IMR-90 (cell line): ENCODE measurements at regions not wholly inside any gene's neighbourhood (a gene's known extent, or its start where the extent isn't known, plus 50 kb on each side); places are given as distances from the start of the nearest gene placed in this dataset.

Source experiments
- ATAC-seq: fragments of 200-7000 bp; cut with Tn5 transposase; 2 replicates; pipeline ENCODE4 v1.9.1; 2020; ENCODE audit warnings: low read depth, mild to moderate bottlenecking, moderate library complexity
- BruUV-seq: library from RNA; stranded (reverse); fragments of 400-500 nt; replicated peaks from 2 replicates; lab custom pipeline; 2021; lab: Mats Ljungman, UMichigan
- CTCF ChIA-PET: fragments of 300-600 bp; formaldehyde crosslinking; extraction: SDS; loops from one replicate; lab custom pipeline; 2021; ENCODE audit warnings: antibody characterized with exemption; lab: Yijun Ruan, JAX
- POLR2A ChIA-PET: fragments of 300-600 bp; sonication (Branson Sonifier 250); formaldehyde crosslinking; loops from one replicate; lab custom pipeline; 2022; ENCODE audit warnings: antibody characterized with exemption; ENCODE audit not compliant: unreplicated experiment; lab: Charles Lee
- DNase-seq: peaks from one replicate; pipeline ENCODE4 v3.0.0; 2013
- H2AFZ ChIP-seq: replicated peaks from 2 replicates; pipeline ENCODE3; 2013; ENCODE audit warnings: low read length, mild to moderate bottlenecking; ENCODE audit not compliant: poor library complexity
- H2AK5ac ChIP-seq: 2 replicates; pipeline ENCODE4 v1.6.1; 2013; ENCODE audit warnings: low read depth, low read length, inconsistent platforms
- H2AK9ac ChIP-seq: replicated peaks from 2 replicates; pipeline ENCODE3; 2013; ENCODE audit warnings: mild to moderate bottlenecking, low read depth, low read length, moderate library complexity; ENCODE audit not compliant: poor library complexity
- H2BK120ac ChIP-seq: 2 replicates; pipeline ENCODE4 v1.6.1; 2013; ENCODE audit warnings: low read depth, low read length, inconsistent platforms
- H2BK15ac ChIP-seq: 3 replicates; pipeline ENCODE4 v1.6.1; 2013; ENCODE audit warnings: low read depth, low read length, inconsistent platforms
- H2BK20ac ChIP-seq: 2 replicates; pipeline ENCODE4 v1.6.1; 2013; ENCODE audit warnings: low read depth, mild to moderate bottlenecking, inconsistent platforms, low read length, moderate library complexity
- H2BK5ac ChIP-seq: 2 replicates; pipeline ENCODE4 v1.6.1; 2013; ENCODE audit warnings: mild to moderate bottlenecking, low read depth, low read length, inconsistent platforms; ENCODE audit not compliant: poor library complexity, severe bottlenecking
- H3K14ac ChIP-seq: replicated peaks from 2 replicates; pipeline ENCODE4 v1.6.1; 2013; ENCODE audit warnings: low read depth, low read length, inconsistent platforms
- H3K18ac ChIP-seq: 2 replicates; pipeline ENCODE4 v1.6.1; 2013; ENCODE audit warnings: low read depth, low read length, control low read depth
- H3K23ac ChIP-seq: 2 replicates; pipeline ENCODE4 v1.6.1; 2013; ENCODE audit warnings: low read depth, low read length, inconsistent platforms
- H3K27ac ChIP-seq: 2 replicates; pipeline ENCODE4 v1.5.1; 2013; ENCODE audit warnings: mild to moderate bottlenecking, control low read depth, low read length; ENCODE audit not compliant: insufficient read depth
- H3K27me3 ChIP-seq: 2 replicates; pipeline ENCODE4 v1.6.1; 2013; ENCODE audit warnings: low read length; ENCODE audit not compliant: control insufficient read depth, insufficient read depth
- H3K36me3 ChIP-seq: 2 replicates; pipeline ENCODE4 v1.6.1; 2013; ENCODE audit warnings: low read length, mixed read lengths; ENCODE audit not compliant: control insufficient read depth, insufficient read depth
- H3K4ac ChIP-seq: 2 replicates; pipeline ENCODE4 v1.6.1; 2013; ENCODE audit warnings: low read depth, low read length, inconsistent platforms
- H3K4me1 ChIP-seq: 2 replicates; pipeline ENCODE4 v1.6.1; 2013; ENCODE audit warnings: low read length, mixed read lengths; ENCODE audit not compliant: control insufficient read depth, insufficient read depth
- H3K4me2 ChIP-seq: 2 replicates; pipeline ENCODE4 v1.6.1; 2013; ENCODE audit warnings: low read depth, mild to moderate bottlenecking, control low read depth, low read length, moderate library complexity
- H3K4me3 ChIP-seq: 2 replicates; pipeline ENCODE4 v1.5.1; 2013; ENCODE audit warnings: low read depth, mild to moderate bottlenecking, control low read depth, low read length, moderate library complexity; ENCODE audit not compliant: insufficient read depth
- H3K56ac ChIP-seq: 2 replicates; pipeline ENCODE4 v1.6.1; 2013; ENCODE audit warnings: low read length, inconsistent platforms; ENCODE audit not compliant: insufficient read depth; ENCODE audit errors: extremely low read depth
- H3K79me1 ChIP-seq, 2 experiments: 2 replicates each; pipeline ENCODE4 v1.6.1; 2013; ENCODE audit warnings: low read length in 2 of 2, inconsistent platforms in 1 of 2, low read depth in 1 of 2
- H3K9ac ChIP-seq: 2 replicates; pipeline ENCODE4 v1.6.1; 2013; ENCODE audit warnings: low read depth, low read length, control low read depth
- H3K9me1 ChIP-seq: 2 replicates; pipeline ENCODE4 v1.6.1; 2013; ENCODE audit warnings: low read length, inconsistent platforms; ENCODE audit not compliant: insufficient read depth
- H3K9me3 ChIP-seq: 2 replicates; pipeline ENCODE4 v1.6.1; 2013; ENCODE audit warnings: low read length; ENCODE audit not compliant: control insufficient read depth, insufficient read depth
- H4K20me1 ChIP-seq: 2 replicates; pipeline ENCODE4 v1.6.1; 2013; ENCODE audit warnings: low read length, inconsistent platforms; ENCODE audit not compliant: insufficient read depth
- H4K5ac ChIP-seq: 2 replicates; pipeline ENCODE4 v1.6.1; 2013; ENCODE audit warnings: mild to moderate bottlenecking, low read depth, low read length, control low read depth
- H4K8ac ChIP-seq, 2 experiments: 2 replicates each; pipeline ENCODE4 v1.6.1; 2013; ENCODE audit warnings: low read depth in 2 of 2, low read length in 2 of 2, control low read depth in 1 of 2, inconsistent platforms in 1 of 2
- H4K91ac ChIP-seq: 2 replicates; pipeline ENCODE4 v1.6.1; 2013; ENCODE audit warnings: low read depth, low read length, inconsistent platforms; ENCODE audit not compliant: insufficient read depth
- CHD1 ChIP-seq: IDR thresholded peaks from 2 replicates; pipeline ENCODE4 v1.6.1; 2012; ENCODE audit warnings: low read depth, low read length, improper control_type of control experiment
- RAD21 ChIP-seq: IDR thresholded peaks from 2 replicates; pipeline ENCODE4 v1.6.1; 2012; ENCODE audit warnings: low read length, improper control_type of control experiment
- RCOR1 ChIP-seq: IDR thresholded peaks from 2 replicates; pipeline ENCODE4 v1.6.1; 2012; ENCODE audit warnings: mild to moderate bottlenecking, low read length, improper control_type of control experiment; ENCODE audit not compliant: insufficient replicate concordance
- SMC3 ChIP-seq: fragments of 150-350 bp; IDR thresholded peaks from 2 replicates; pipeline ENCODE4 v1.6.1; 2016; ENCODE audit warnings: low read depth, mild to moderate bottlenecking, antibody characterized with exemption, low read length, moderate library complexity
- WGBS, 2 experiments: methylation state at CpG; one replicate each; pipeline versions ENCODE4 v1.1.5 to v1.1.7; 2013; ENCODE audit warnings: missing lambda C conversion rate in 2 of 2; ENCODE audit not compliant: insufficient read length in 1 of 2; ENCODE audit errors: extremely low coverage in 2 of 2; 5-methylcytosine and 5-hydroxymethylcytosine counted together
- dilution Hi-C: fragments of 300-500 bp; cut with HindIII; formaldehyde crosslinking; loops from one replicate; pipeline ENCODE4 v1.14.3; 2018; ENCODE audit warnings: low sequenced_read_pairs; ENCODE audit not compliant: unreplicated experiment
- in situ Hi-C: fragments of 300-500 bp; cut with MboI; formaldehyde crosslinking; loops from 3 replicates; pipeline ENCODE4 v1.14.3; 2019; ENCODE audit warnings: low sequenced_read_pairs, inconsistent platforms, mixed read lengths
- intact Hi-C: fragments of 100-400 bp; cut with micrococcal nuclease; formaldehyde crosslinking; loops from 2 replicates; pipeline ENCODE4 v1.10.0; 2022

GRCh38 chr5:58087905-58088304 is 372.0 kb downstream of the PLK2 start:
- no TSS peak for BruUV-seq
- no peaks in the 10 kb centered on the region for H3K79me1 ChIP-seq
- no peak overlapping the region for H3K18ac ChIP-seq
- H3K56ac ChIP-seq: no peak overlapping the region
- no peak overlapping the region for H2AK9ac ChIP-seq
- no peak overlapping the region for H3K23ac ChIP-seq
- no peak overlapping the region for H3K4ac ChIP-seq
- H3K14ac ChIP-seq: no peak overlapping the region
- H2BK5ac ChIP-seq: no peak overlapping the region
- H3K27ac ChIP-seq: no peak overlapping the region
- no peaks in the 10 kb centered on the region for H3K36me3 ChIP-seq
- no peak overlapping the region for H3K9ac ChIP-seq
- WGBS, 2 experiments: 90% methylated on average over 2 of the region's 2 CpGs; no CpG with 5 or more reads in 1 of the 2 experiments
- CTCF ChIA-PET: no interaction called here
- H2BK15ac ChIP-seq: no peak overlapping the region
- H3K27me3 ChIP-seq: no peaks in the 10 kb centered on the region
- no peaks in the 10 kb centered on the region for H3K4me1 ChIP-seq
- H3K4me3 ChIP-seq: no peak overlapping the region
- H2AFZ ChIP-seq: no peak overlapping the region
- POLR2A ChIA-PET: no interaction called here
- dilution Hi-C loops: no loop called here
- TF ChIP-seq RCOR1: no peak
- TF ChIP-seq RAD21: no peak
- no peak for TF ChIP-seq SMC3
- TF ChIP-seq CHD1: no peak
- DNase-seq (no peak), ATAC-seq (no peak)
- H3K9me3 ChIP-seq: no peaks in the 10 kb centered on the region
- no peaks in the 10 kb centered on the region for H3K9me1 ChIP-seq
- no peak overlapping the region for H3K4me2 ChIP-seq
- no peak overlapping the region for H4K8ac ChIP-seq
- in situ Hi-C loops: no loop called here
- no peak overlapping the region for H4K91ac ChIP-seq
- intact Hi-C loops: no loop called here
- H4K5ac ChIP-seq: no peak overlapping the region
- H2BK120ac ChIP-seq: no peak overlapping the region
- H2BK20ac ChIP-seq: no peak overlapping the region
- no peak overlapping the region for H2AK5ac ChIP-seq
- H4K20me1 ChIP-seq: no peaks in the 10 kb centered on the region
